Transverse colon (tissue), 4 donors: ENCODE measurements at regions not wholly inside any gene's neighbourhood (a gene's known extent, or its start where the extent isn't known, plus 50 kb on each side); places are given as distances from the start of the nearest gene placed in this dataset.

Experiments used
- DNase-seq: peaks from one replicate; pipeline ENCODE4 v3.0.0-alpha.2; 2019
- H3K27ac ChIP-seq, 4 donors: fragments of 200-600 bp; sonication (generic); 2 replicates each; pipeline ENCODE4 v1.5.1; 2016 to 2018; ENCODE audit warnings: inconsistent platforms in 4 of 4
- H3K27me3 ChIP-seq: fragments of 200-600 bp; sonication (generic); 2 replicates; pipeline ENCODE4 v1.5.1; 2017; ENCODE audit warnings: inconsistent platforms
- H3K36me3 ChIP-seq, 4 donors: fragments of 200-600 bp; sonication (generic); 2 replicates each; pipeline ENCODE4 v1.5.1; 2017 to 2019; ENCODE audit warnings: inconsistent platforms in 4 of 4
- H3K4me1 ChIP-seq, 4 donors: fragments of 200-600 bp; sonication (generic); 2 replicates each; pipeline ENCODE4 v1.5.1; 2017 to 2020; ENCODE audit warnings: inconsistent platforms in 4 of 4
- H3K4me3 ChIP-seq, 4 donors: fragments of 200-600 bp; sonication (generic); 1 replicate in 1 of 4; 2 replicates in 3 of 4; pipeline versions ENCODE4 v1.5.1 to v1.6.1; 2017 to 2019; ENCODE audit warnings: inconsistent platforms in 4 of 4
- H3K9me3 ChIP-seq, 2 donors: fragments of 200-600 bp; sonication (generic); 2 replicates each; pipeline ENCODE4 v1.5.1; 2017 to 2019; ENCODE audit warnings: inconsistent platforms in 2 of 2
- EP300 ChIP-seq: sonication (generic); formaldehyde crosslinking; IDR thresholded peaks from one replicate; pipeline ENCODE4 v1.6.1; 2017; ENCODE audit warnings: antibody characterized with exemption, low read depth
- POLR2A ChIP-seq: fragments of 450-650 bp; IDR thresholded peaks from one replicate; pipeline ENCODE4 v1.6.1; 2016; ENCODE audit warnings: antibody characterized with exemption, mild to moderate bottlenecking, moderate library complexity
- POLR2AphosphoS5 ChIP-seq, 3 donors: sonication (generic); formaldehyde crosslinking; IDR thresholded peaks; one replicate each; pipeline ENCODE4 v1.6.1; 2016; ENCODE audit warnings: antibody characterized with exemption in 3 of 3
- whole genome bisulfite sequencing, 2 donors: methylation state at CpG; one replicate each; pipeline ENCODE4 v1.1.5; 2018; ENCODE audit warnings: low coverage in 1 of 2; 5-methylcytosine and 5-hydroxymethylcytosine counted together
- in situ Hi-C, 4 donors: fragments of 200-750 bp; cut with MboI; loops; one replicate each; pipeline versions ENCODE4 v1.15.0 to v1.15.1; 2017; ENCODE audit warnings: low sequenced_read_pairs in 3 of 4, low pct_ligation_motif_present in 1 of 4, low pct_unique_long_range_greater_than_20kb in 1 of 4
- intact Hi-C: fragments of 100-400 bp; cut with DNase I; formaldehyde crosslinking; loops from one replicate; pipeline ENCODE4 v1.15.1; 2023; ENCODE audit warnings: low total_unique reads
- TF ChIP-seq, protein P1 (sequence below), 5 experiments: fragments of 200-600 bp in 3 of 5; fragments of 450-650 bp in 2 of 5; sonication (generic) in 3 of 5; IDR thresholded peaks; 1 replicate in 2 of 5; 2 replicates in 3 of 5; pipeline ENCODE4 v1.5.1; 2016 to 2017; ENCODE audit warnings: antibody characterized with exemption in 5 of 5, inconsistent platforms in 3 of 5, mild to moderate bottlenecking in 2 of 5, moderate library complexity in 1 of 5

- Histone ChIP-seq H3K4me1 (no peaks in the 10 kb centered on the region), H3K4me3 (no peak overlapping the region), H3K9me3 (no peaks in the 10 kb centered on the region), H3K27me3 (no peaks in the 10 kb centered on the region), H3K27ac (no peak overlapping the region), H3K36me3 (no peaks in the 10 kb centered on the region)
- no peak for DNase-seq
- 65 to 74% methylated on average over 1 of the region's 1 CpG for WGBS, 2 donors
- in situ Hi-C loops = no loop called here
- TF ChIP-seq EP300 = no peak
- no peak for TF ChIP-seq POLR2A
- TF ChIP-seq, protein P1, sequence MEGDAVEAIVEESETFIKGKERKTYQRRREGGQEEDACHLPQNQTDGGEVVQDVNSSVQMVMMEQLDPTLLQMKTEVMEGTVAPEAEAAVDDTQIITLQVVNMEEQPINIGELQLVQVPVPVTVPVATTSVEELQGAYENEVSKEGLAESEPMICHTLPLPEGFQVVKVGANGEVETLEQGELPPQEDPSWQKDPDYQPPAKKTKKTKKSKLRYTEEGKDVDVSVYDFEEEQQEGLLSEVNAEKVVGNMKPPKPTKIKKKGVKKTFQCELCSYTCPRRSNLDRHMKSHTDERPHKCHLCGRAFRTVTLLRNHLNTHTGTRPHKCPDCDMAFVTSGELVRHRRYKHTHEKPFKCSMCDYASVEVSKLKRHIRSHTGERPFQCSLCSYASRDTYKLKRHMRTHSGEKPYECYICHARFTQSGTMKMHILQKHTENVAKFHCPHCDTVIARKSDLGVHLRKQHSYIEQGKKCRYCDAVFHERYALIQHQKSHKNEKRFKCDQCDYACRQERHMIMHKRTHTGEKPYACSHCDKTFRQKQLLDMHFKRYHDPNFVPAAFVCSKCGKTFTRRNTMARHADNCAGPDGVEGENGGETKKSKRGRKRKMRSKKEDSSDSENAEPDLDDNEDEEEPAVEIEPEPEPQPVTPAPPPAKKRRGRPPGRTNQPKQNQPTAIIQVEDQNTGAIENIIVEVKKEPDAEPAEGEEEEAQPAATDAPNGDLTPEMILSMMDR (IDR thresholded peaks at IDR 0.05) = no peak
- no peak for TF ChIP-seq POLR2AphosphoS5 (IDR thresholded peaks at IDR 0.05)
- intact Hi-C loops = no loop called here
Observed at GRCh38 chr14:29419736-29420135, 507.9 kb downstream of the PRKD1 start.

GRCh38 chr14:29421156-29421728 is 506.4 kb downstream of the PRKD1 start:
- H3K9me3 ChIP-seq = no peaks in the 10 kb centered on the region
- H3K27me3 ChIP-seq = no peaks in the 10 kb centered on the region
- no peak overlapping the region for H3K4me3 ChIP-seq
- no peak for DNase-seq
- no peaks in the 10 kb centered on the region for H3K4me1 ChIP-seq
- no peaks in the 10 kb centered on the region for H3K36me3 ChIP-seq
- TF ChIP-seq POLR2A (no peak), EP300 (no peak), POLR2AphosphoS5 (IDR thresholded peaks at IDR 0.05) (no peak)
- TF ChIP-seq, protein P1 (IDR thresholded peaks at IDR 0.05) = no peak
- intact Hi-C loops (no loop called here), in situ Hi-C loops (no loop called here)
- no peak overlapping the region for H3K27ac ChIP-seq

GRCh38 chr14:29425705-29426482 is 501.8 kb downstream of the PRKD1 start:
- Histone ChIP-seq H3K36me3 (no peaks in the 10 kb centered on the region), H3K27me3 (no peaks in the 10 kb centered on the region)

DNA sequence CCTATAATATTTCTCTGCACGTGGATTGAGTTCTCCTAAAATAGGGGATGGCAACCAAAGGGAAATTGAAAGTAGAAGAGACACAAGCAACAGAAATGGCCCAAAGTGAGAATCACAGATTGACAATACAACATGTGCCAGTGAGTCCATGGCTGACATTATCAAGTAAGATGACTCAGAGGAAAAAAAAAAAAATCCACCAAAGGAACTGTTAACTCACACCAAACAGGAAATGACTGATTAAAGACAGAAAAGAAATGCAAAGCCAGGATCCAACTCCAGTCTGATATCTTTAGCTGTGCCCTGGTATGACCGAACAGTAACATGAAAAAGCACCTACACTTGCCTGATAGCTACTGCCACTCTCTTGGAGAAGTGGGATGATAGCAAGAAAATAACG is 485.0 kb downstream of the PRKD1 start:
- Histone ChIP-seq H3K4me3 (no peak overlapping the region), H3K27ac (no peak overlapping the region), H3K4me1 (no peaks in the 10 kb centered on the region), H3K27me3 (no peaks in the 10 kb centered on the region), H3K36me3 (no peaks in the 10 kb centered on the region), H3K9me3 (no peaks in the 10 kb centered on the region)
- 79 to 86% methylated on average over 3 of the region's 3 CpGs for WGBS, 2 donors
- DNase-seq = no peak
- intact Hi-C loops = no loop called here
- in situ Hi-C loops = no loop called here
- TF ChIP-seq POLR2A = no peak
- TF ChIP-seq POLR2AphosphoS5 (IDR thresholded peaks at IDR 0.05) = no peak
- TF ChIP-seq, protein P1 (IDR thresholded peaks at IDR 0.05) = no peak
- TF ChIP-seq EP300 = no peak

More at GRCh38 chr14:29425705-29426482, 501.8 kb downstream of the PRKD1 start:
- 76 to 81% methylated on average over 3 to 5 of the region's 5 CpGs for WGBS, 2 donors
- Histone ChIP-seq H3K27ac (no peak overlapping the region), H3K4me1 (no peaks in the 10 kb centered on the region), H3K9me3 (no peaks in the 10 kb centered on the region), H3K4me3 (no peak overlapping the region)
- intact Hi-C loops (no loop called here), in situ Hi-C loops (no loop called here)
- TF ChIP-seq POLR2AphosphoS5 (IDR thresholded peaks at IDR 0.05) (no peak), EP300 (no peak), POLR2A (no peak)
- TF ChIP-seq, protein P1 (IDR thresholded peaks at IDR 0.05) = no peak
- DNase-seq = no peak
